H1 (cell line): ENCODE measurements at regions not wholly inside any gene's neighbourhood (a gene's known extent, or its start where the extent isn't known, plus 50 kb on each side); places are given as distances from the start of the nearest gene placed in this dataset.

ENCODE experiments used
- CHD7 ChIP-seq: fragments of 300-600 bp; sonication (generic); IDR thresholded peaks from 2 replicates; pipeline ENCODE4 v1.7.1; 2012; ENCODE audit warnings: low read length, moderate library complexity, mild to moderate bottlenecking, inconsistent platforms; ENCODE audit not compliant: insufficient replicate concordance
- JUND ChIP-seq: IDR thresholded peaks from 2 replicates; pipeline ENCODE4 v1.6.1; 2011; ENCODE audit warnings: mild to moderate bottlenecking, improper control_type of control experiment, low read length
- RFX5 ChIP-seq: IDR thresholded peaks from 2 replicates; pipeline ENCODE4 v1.6.1; 2011; ENCODE audit warnings: low read depth, low read length, improper control_type of control experiment, borderline replicate concordance

- no peak for TF ChIP-seq CHD7
- no peak for TF ChIP-seq JUND
- TF ChIP-seq RFX5 = no peak
- TF ChIP-seq, all 59 proteins: peak for 0
Observed at GRCh38 chr3:145882436-145882835, 278.5 kb downstream of the PLOD2 start (continued).
